Small intestine (tissue), 7 donors: ENCODE measurements at regions not wholly inside any gene's neighbourhood (a gene's known extent, or its start where the extent isn't known, plus 50 kb on each side); places are given as distances from the start of the nearest gene placed in this dataset.
A peak's percentile ranks its signal among the peaks of the same experiment; 100 is the strongest.

ENCODE experiments used
- DNase-seq, 2 donors: peaks; one replicate each; pipeline versions ENCODE4 v3.0.0 to v3.0.0-alpha.2; 2013
- FAIRE-seq: peaks from 2 replicates; lab custom pipeline; 2012; peaks lifted over from hg19 to GRCh38; lab: Jason Lieb, UNC
- H3K27ac ChIP-seq, 3 donors: one replicate each; pipeline ENCODE4 v1.5.1; 2013; ENCODE audit warnings: low read length in 2 of 3, mild to moderate bottlenecking in 2 of 3, control low read depth in 1 of 3, inconsistent platforms in 1 of 3, low read depth in 1 of 3, moderate library complexity in 1 of 3
- H3K27me3 ChIP-seq, 3 donors: one replicate each; pipeline ENCODE4 v1.6.1; 2013; ENCODE audit warnings: low read length in 3 of 3, inconsistent platforms in 1 of 3; ENCODE audit not compliant: control insufficient read depth in 3 of 3, insufficient read depth in 3 of 3
- H3K36me3 ChIP-seq, 3 donors: one replicate each; pipeline ENCODE4 v1.6.1; 2013; ENCODE audit warnings: low read length in 3 of 3, inconsistent platforms in 1 of 3, low read depth in 1 of 3, mild to moderate bottlenecking in 1 of 3, moderate library complexity in 1 of 3; ENCODE audit not compliant: control insufficient read depth in 3 of 3, insufficient read depth in 2 of 3
- H3K4me1 ChIP-seq, 3 donors: one replicate each; pipeline ENCODE4 v1.6.1; 2013; ENCODE audit warnings: low read length in 2 of 3, inconsistent platforms in 1 of 3, low read depth in 1 of 3, mild to moderate bottlenecking in 1 of 3, moderate library complexity in 1 of 3; ENCODE audit not compliant: control insufficient read depth in 3 of 3, insufficient read depth in 2 of 3
- H3K4me3 ChIP-seq, 3 donors: one replicate each; pipeline ENCODE4 v1.5.1; 2013; ENCODE audit warnings: low read length in 3 of 3, control low read depth in 1 of 3, inconsistent platforms in 1 of 3, low read depth in 1 of 3, mild to moderate bottlenecking in 1 of 3, moderate library complexity in 1 of 3
- H3K9me3 ChIP-seq, 2 donors: one replicate each; pipeline ENCODE4 v1.6.1; 2013; ENCODE audit warnings: low read depth in 1 of 2, low read length in 1 of 2; ENCODE audit not compliant: control insufficient read depth in 2 of 2, insufficient read depth in 1 of 2
- WGBS, 3 donors: extraction: QIAGEN DNeasy Blood & Tissue Kit; methylation state at CpG; one replicate each; pipeline ENCODE4 v1.1.7; 2013; 5-methylcytosine and 5-hydroxymethylcytosine counted together
- donor health status: healthy with polysubstance abuse.
- donor health status: control.
- donor health status: control.
- donor health status: Bipolar disorder and iron deficiency.
- donor health status: healthy.

DNA sequence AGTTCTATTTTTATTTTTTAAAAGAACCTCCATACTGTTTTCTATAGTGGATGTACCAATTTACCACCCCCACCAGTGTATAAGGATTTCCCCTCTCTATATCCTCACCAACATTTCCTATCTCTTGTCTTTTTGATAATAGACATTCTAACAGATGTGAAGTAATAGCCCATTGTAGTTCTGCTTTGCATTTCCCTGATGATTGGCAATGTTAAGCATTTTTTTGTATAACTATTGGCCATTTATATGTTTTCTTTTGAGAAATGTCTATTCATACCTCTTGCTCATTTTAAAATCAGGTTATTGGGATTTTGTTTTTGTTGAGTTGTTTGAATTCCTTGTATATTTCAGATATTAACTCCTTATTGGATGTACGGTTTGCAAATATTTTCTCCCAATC is 251.1 kb upstream of the HTR2C start:
- no peak for FAIRE-seq
- 85 to 100% (median 88%) methylated on average over 1 of the region's 1 CpG for WGBS, 3 donors

DNA sequence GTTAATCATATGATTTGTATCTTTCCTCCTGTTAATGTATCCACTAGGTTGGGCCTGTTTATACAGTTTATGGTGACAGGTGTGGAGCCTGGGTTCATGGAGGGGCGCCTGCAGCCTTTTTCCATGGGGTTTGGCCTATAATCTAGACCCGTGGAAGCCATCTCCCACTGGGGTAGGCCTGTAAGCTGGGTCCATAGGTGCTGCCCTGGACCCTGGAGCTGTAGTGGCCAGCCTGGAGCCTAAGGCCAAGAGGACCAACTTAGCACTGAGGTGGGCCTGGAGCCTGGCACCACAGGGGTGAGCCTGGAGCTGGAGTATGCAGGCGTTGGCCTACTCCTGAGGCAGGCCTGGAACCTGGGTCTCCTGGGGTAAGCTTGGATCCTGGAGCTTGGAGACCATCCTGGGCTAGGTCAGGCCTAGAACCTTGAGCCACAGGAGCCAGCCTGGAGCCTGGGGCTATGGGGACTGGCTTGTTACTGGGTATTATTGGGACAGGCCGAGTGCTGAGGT is 249.4 kb upstream of the HTR2C start:
- no peak overlapping the region for H3K4me3 ChIP-seq
- no peak for FAIRE-seq
- H3K36me3 ChIP-seq, result no peaks in the 10 kb centered on the region
- no peak overlapping the region for H3K27ac ChIP-seq
- peaks cover 0 to 3% of the 10 kb centered on the region in 2 donors for H3K9me3 ChIP-seq
- WGBS, 3 donors, result 47 to 77% (median 58%) methylated on average over 4 of the region's 4 CpGs
- DNase-seq, result no peak
- H3K4me1 ChIP-seq, result no peaks in the 10 kb centered on the region
- peaks cover 0 to 3% (median 0%) of the 10 kb centered on the region in 3 donors for H3K27me3 ChIP-seq

More for the DNA sequence above, 251.1 kb upstream of the HTR2C start:
- no peak overlapping the region for H3K4me3 ChIP-seq
- DNase-seq, result no peak
- peaks cover 0 to 3% (median 0%) of the 10 kb centered on the region in 3 donors for H3K27me3 ChIP-seq
- peaks cover 0 to 3% of the 10 kb centered on the region in 2 donors for H3K9me3 ChIP-seq
- no peak overlapping the region for H3K27ac ChIP-seq
- no peaks in the 10 kb centered on the region for H3K36me3 ChIP-seq
- H3K4me1 ChIP-seq, result no peaks in the 10 kb centered on the region

DNA sequence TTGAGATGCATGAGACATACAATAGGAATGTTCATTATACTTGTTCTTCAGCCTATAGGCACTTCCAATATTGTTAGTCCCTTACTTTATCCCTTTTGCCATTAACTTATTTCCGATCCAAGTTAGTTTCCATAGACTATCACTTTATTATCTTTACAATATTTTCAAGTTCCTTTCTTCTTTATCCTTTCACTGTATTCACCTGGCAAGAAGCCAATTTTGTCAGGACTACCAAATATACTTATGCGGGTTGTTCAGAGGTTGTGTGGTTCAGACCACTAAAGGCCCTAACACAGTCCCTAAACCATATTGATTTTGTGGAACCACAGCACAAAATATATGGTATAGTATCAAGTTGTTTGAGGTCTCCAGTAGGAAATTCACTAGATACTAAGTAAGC is 245.0 kb upstream of the HTR2C start:
- FAIRE-seq, result no peak
- DNase-seq, result no peak
- Histone ChIP-seq H3K4me3 (no peak overlapping the region), H3K27me3 (peaks cover 0 to 3% (median 0%) of the 10 kb centered on the region in 3 donors), H3K36me3 (no peaks in the 10 kb centered on the region), H3K27ac (no peak overlapping the region), H3K9me3 (peaks cover 0 to 3% of the 10 kb centered on the region in 2 donors), H3K4me1 (no peaks in the 10 kb centered on the region)
- 83 to 90% (median 83%) methylated on average over 2 of the region's 2 CpGs for WGBS, 3 donors

DNA sequence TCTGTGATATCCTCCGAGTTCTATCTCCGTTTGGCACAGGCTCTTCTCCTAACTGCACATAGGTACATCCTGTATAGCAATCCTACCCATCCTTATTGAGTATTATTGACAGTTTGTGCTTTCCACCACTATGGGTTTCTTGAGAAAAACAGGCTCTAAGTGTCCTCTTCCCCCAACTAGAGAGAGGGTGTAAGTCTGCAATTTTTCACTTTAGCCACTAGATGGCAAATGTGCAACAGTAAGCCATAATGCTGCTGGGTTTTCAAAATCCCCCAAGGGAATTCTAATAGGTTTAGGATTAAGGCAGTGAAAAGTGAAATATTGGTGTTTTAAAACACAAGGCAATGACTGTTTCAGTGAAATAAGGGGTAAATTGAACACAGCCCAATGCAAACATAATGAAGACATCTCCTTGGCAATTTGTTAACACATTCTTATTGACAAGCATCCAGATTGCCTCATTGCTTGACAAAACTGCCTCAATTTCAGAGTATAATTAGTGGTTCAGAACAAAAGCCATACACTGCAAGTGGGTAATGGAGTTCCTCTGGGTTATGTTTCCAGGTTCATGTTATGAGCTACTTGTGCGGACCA is 239.0 kb upstream of the HTR2C start:
- peak; percentile 2 to 23 for DNase-seq
- no peak overlapping the region for H3K4me3 ChIP-seq

DNA sequence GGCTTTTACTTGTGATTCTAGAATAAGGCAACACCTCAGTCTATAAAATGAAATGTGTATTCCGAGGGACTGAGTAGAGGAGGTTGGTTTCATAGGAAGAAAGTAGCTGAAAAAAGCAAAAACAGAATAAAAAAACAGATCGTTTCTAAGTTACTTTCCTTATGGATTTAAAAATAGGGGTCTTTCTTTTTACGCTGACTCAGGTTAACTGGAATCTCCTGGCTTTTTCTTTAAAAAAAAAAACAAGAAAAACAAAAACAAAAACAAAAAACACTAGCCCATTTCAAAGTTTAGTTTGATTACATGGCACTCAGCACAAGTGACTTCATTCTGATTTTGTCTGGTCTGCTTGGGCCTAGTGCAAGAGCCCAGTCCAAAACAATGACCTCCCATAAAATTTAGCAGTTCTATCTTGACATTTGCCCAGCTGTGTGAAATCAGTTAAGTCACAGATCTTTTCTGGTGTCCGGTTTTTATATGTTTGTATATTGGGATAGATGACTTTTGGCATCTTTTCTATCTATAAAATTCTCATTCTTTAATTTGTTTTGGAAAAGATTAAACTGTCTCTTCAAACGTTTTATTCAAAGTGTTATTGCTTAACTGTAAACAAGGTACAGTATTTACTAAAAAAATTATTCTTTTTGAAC is 222.7 kb upstream of the HTR2C start:
- no peak for DNase-seq
- H3K4me3 ChIP-seq, result no peak overlapping the region
- WGBS, 3 donors, result 51 to 69% (median 65%) methylated on average over 5 of the region's 5 CpGs
- H3K36me3 ChIP-seq, result no peaks in the 10 kb centered on the region
- no peaks in the 10 kb centered on the region for H3K4me1 ChIP-seq
- no peaks in the 10 kb centered on the region for H3K9me3 ChIP-seq
- H3K27ac ChIP-seq, result no peak overlapping the region
- peak; percentile 83 for FAIRE-seq
- H3K27me3 ChIP-seq, result no peaks in the 10 kb centered on the region

More for the DNA sequence above, 239.0 kb upstream of the HTR2C start:
- no peak for FAIRE-seq
- Histone ChIP-seq H3K9me3 (no peaks in the 10 kb centered on the region), H3K4me1 (no peaks in the 10 kb centered on the region), H3K36me3 (no peaks in the 10 kb centered on the region), H3K27ac (no peak overlapping the region), H3K27me3 (no peaks in the 10 kb centered on the region)
- 48 to 58% (median 56%) methylated on average over 3 of the region's 3 CpGs for WGBS, 3 donors

DNA sequence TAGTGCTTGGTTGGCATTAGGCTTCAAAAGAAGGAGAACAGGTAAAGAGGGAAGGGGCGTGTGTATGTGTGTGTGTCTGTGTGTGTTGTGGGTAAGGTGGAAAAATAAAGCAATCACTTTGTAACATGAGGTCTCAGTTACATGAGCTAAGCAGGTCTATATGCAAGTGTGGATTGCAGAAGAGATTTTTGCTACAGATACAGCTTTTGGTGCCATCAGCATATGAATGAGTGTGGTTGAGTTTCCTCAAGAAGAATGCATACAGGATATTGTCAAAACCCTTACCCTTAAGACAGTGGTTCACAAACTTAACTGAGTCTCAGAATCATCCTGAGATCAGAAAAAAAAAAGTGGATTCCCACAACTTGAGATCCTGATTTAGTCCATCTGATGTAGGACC is 220.5 kb upstream of the HTR2C start:
- no peaks in the 10 kb centered on the region for H3K9me3 ChIP-seq
- DNase-seq (no peak), FAIRE-seq (no peak)
- H3K27ac ChIP-seq, result no peak overlapping the region
- H3K4me3 ChIP-seq, result no peak overlapping the region
- H3K36me3 ChIP-seq, result no peaks in the 10 kb centered on the region
- no peaks in the 10 kb centered on the region for H3K27me3 ChIP-seq
- 57 to 93% (median 73%) methylated on average over 1 of the region's 1 CpG for WGBS, 3 donors
- H3K4me1 ChIP-seq, result no peaks in the 10 kb centered on the region

DNA sequence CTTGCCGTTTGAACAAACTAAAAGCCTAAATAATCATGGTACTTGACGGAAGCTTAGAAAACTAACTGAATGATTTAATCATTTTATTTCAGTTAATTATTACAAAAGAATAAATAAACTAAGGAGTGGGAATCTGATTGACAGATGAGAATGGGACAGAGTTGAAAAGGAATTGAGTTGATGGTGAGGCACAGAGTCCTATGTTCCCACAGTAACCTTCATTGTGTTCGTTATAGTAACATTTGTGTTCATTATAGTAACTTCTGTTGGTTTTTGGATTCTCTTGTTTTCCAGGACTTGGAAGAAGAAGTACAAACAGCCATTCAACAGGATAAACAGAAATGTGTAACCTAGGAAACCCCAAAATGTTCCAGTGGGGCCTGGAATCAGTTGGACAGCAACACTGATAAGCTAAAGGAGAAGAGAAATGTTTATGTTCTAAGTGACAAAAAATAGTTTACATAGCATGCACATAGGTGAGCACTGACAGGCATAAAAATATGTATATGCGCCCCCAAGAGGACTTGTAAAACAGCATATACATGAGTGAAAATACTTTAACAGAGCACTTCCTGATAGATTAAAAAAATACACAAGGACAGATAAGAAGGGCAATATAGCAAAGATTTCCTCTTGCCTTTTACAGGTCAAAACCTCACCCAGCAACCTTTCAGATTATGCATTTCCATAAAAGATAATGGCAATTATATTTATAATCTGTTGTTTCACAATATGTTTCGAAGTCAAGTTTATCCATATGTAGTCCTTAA is 218.6 kb upstream of the HTR2C start:
- H3K27ac ChIP-seq, result peak overlapping the region in 2 of 3 donors; percentile 38 to 50
- no peak overlapping the region for H3K4me3 ChIP-seq
- no peaks in the 10 kb centered on the region for H3K36me3 ChIP-seq
- DNase-seq (peak; percentile 19 to 32), FAIRE-seq (peak; percentile 39)
- no peaks in the 10 kb centered on the region for H3K27me3 ChIP-seq
- no peaks in the 10 kb centered on the region for H3K9me3 ChIP-seq
- WGBS, 3 donors, result 16 to 43% (median 34%) methylated on average over 5 of the region's 5 CpGs
- no peaks in the 10 kb centered on the region for H3K4me1 ChIP-seq

DNA sequence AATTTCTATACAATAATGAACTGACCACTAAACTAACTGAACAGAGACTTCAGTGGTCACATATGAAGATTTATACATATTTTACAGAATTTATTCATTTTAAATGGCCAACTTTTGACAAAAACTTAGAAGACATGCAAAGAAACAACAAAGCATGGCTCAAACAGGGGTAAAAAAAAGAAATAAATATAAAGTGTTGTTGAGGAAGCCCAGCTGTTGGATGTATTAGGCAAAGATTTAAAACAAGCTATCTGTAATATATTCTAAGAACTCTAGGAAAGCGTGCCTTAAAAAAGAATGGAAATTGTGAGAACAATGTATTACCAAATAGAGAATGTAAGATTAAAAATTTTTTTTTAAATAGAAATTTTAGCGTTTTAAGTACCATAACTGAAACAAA is 210.9 kb upstream of the HTR2C start:
- Histone ChIP-seq H3K9me3 (no peaks in the 10 kb centered on the region), H3K27ac (no peak overlapping the region), H3K4me3 (no peak overlapping the region), H3K36me3 (no peaks in the 10 kb centered on the region), H3K27me3 (no peaks in the 10 kb centered on the region), H3K4me1 (no peaks in the 10 kb centered on the region)
- FAIRE-seq (no peak), DNase-seq (no peak)
- WGBS, 3 donors, result 73 to 89% (median 82%) methylated on average over 2 of the region's 2 CpGs
